Spleen (tissue), 7 donors: ENCODE measurements at regions not wholly inside any gene's neighbourhood (a gene's known extent, or its start where the extent isn't known, plus 50 kb on each side); places are given as distances from the start of the nearest gene placed in this dataset.

Source experiments
- POLR2A ChIP-seq, 3 donors: fragments of 450-650 bp; IDR thresholded peaks; one replicate each; pipeline ENCODE4 v1.5.1; 2017; ENCODE audit warnings: antibody characterized with exemption in 3 of 3, mild to moderate bottlenecking in 1 of 3
- POLR2AphosphoS5 ChIP-seq, 3 donors: sonication (generic); formaldehyde crosslinking; IDR thresholded peaks; one replicate each; pipeline ENCODE4 v1.5.1; 2017; ENCODE audit warnings: antibody characterized with exemption in 3 of 3
- TF ChIP-seq, protein P1 (sequence below), 11 experiments: fragments of 200-600 bp in 7 of 11; fragments of 450-650 bp in 4 of 11; sonication (generic) in 4 of 11; IDR thresholded peaks in 8 of 11; conservative IDR thresholded peaks in 3 of 11; 1 replicate in 7 of 11; 2 replicates in 4 of 11; pipeline versions ENCODE4 v1.4.0 to v1.8.0; 2016 to 2021; ENCODE audit warnings: antibody characterized with exemption in 11 of 11, inconsistent platforms in 4 of 11, mild to moderate bottlenecking in 1 of 11
- donor health status: DM: no; HTN: no; CAD: no; lungs with moderate emphysema.
- donor health status: DM: no; HTN: no; CAD: no.
- donor health status: DM: no; HTN: no; CAD: no.

DNA sequence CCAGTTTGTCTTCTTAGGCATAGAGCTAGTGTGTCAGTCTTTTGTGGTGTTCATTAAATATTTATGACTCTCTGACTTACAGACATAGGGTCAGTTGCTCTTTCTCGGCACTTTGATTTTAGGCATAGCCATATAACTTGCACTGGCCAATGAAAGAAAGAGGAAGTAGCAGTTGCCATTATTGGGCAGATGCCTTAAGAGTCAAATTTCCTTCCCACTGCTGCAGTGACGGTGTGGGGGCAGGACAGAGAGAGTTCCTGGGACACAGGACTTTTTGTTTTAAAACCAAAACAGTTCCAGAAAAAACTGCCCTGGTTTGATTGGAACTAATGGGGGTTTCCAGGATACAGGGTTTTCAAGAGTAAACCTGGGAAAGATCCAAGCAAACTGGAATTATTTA is 60.2 kb upstream of the PHF14 start:
- TF ChIP-seq, protein P1, sequence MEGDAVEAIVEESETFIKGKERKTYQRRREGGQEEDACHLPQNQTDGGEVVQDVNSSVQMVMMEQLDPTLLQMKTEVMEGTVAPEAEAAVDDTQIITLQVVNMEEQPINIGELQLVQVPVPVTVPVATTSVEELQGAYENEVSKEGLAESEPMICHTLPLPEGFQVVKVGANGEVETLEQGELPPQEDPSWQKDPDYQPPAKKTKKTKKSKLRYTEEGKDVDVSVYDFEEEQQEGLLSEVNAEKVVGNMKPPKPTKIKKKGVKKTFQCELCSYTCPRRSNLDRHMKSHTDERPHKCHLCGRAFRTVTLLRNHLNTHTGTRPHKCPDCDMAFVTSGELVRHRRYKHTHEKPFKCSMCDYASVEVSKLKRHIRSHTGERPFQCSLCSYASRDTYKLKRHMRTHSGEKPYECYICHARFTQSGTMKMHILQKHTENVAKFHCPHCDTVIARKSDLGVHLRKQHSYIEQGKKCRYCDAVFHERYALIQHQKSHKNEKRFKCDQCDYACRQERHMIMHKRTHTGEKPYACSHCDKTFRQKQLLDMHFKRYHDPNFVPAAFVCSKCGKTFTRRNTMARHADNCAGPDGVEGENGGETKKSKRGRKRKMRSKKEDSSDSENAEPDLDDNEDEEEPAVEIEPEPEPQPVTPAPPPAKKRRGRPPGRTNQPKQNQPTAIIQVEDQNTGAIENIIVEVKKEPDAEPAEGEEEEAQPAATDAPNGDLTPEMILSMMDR (IDR thresholded peaks at IDR 0.05 in 8 of 11, conservative IDR thresholded peaks at IDR 0.05 in 3 of 11): no peak
- TF ChIP-seq POLR2A (IDR thresholded peaks at IDR 0.05) (no peak), POLR2AphosphoS5 (IDR thresholded peaks at IDR 0.05) (no peak)
